ENCODE measurements at regions not wholly inside any gene's neighbourhood (a gene's known extent, or its start where the extent isn't known, plus 50 kb on each side); places are given as distances from the start of the nearest gene placed in this dataset.

- no peak for ATAC-seq
- no peaks in the 10 kb centered on the region for H3K36me3 Mint-ChIP-seq (ENCODE audit: low read depth)
- no peak for TF ChIP-seq CTCF (conservative IDR thresholded peaks at IDR 0.05; ENCODE audit: low read depth in 2 of 2)
- TF ChIP-seq CREB1 (CRISPR knock-in tag; IDR thresholded peaks at IDR 0.05; ENCODE audit: low read depth), result no peak
- TF ChIP-seq, protein P1, sequence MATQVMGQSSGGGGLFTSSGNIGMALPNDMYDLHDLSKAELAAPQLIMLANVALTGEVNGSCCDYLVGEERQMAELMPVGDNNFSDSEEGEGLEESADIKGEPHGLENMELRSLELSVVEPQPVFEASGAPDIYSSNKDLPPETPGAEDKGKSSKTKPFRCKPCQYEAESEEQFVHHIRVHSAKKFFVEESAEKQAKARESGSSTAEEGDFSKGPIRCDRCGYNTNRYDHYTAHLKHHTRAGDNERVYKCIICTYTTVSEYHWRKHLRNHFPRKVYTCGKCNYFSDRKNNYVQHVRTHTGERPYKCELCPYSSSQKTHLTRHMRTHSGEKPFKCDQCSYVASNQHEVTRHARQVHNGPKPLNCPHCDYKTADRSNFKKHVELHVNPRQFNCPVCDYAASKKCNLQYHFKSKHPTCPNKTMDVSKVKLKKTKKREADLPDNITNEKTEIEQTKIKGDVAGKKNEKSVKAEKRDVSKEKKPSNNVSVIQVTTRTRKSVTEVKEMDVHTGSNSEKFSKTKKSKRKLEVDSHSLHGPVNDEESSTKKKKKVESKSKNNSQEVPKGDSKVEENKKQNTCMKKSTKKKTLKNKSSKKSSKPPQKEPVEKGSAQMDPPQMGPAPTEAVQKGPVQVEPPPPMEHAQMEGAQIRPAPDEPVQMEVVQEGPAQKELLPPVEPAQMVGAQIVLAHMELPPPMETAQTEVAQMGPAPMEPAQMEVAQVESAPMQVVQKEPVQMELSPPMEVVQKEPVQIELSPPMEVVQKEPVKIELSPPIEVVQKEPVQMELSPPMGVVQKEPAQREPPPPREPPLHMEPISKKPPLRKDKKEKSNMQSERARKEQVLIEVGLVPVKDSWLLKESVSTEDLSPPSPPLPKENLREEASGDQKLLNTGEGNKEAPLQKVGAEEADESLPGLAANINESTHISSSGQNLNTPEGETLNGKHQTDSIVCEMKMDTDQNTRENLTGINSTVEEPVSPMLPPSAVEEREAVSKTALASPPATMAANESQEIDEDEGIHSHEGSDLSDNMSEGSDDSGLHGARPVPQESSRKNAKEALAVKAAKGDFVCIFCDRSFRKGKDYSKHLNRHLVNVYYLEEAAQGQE (IDR thresholded peaks at IDR 0.05; ENCODE audit: unreplicated experiment), result no peak
- TF ChIP-seq ZNF331 (CRISPR knock-in tag; IDR thresholded peaks at IDR 0.05; ENCODE audit: low read depth), result no peak
- TF ChIP-seq ZNF462 (CRISPR knock-in tag; IDR thresholded peaks at IDR 0.05), result no peak
- no peak for TF ChIP-seq EZH2phosphoT487 (IDR thresholded peaks at IDR 0.05; ENCODE audit: unreplicated experiment)
- TF ChIP-seq ZNF114 (CRISPR knock-in tag; IDR thresholded peaks at IDR 0.05), result no peak
- no peak for TF ChIP-seq NANOG (IDR thresholded peaks at IDR 0.05; ENCODE audit: borderline replicate concordance)
- no peak for TF ChIP-seq JUNB (IDR thresholded peaks at IDR 0.05; ENCODE audit: unreplicated experiment)
- TF ChIP-seq EZH2 (IDR thresholded peaks at IDR 0.05; ENCODE audit: low read depth, unreplicated experiment), result no peak
- no peak for TF ChIP-seq STAT1 (IDR thresholded peaks at IDR 0.05; ENCODE audit: unreplicated experiment)
- no peak for TF ChIP-seq POLR2AphosphoS5 (IDR thresholded peaks at IDR 0.05; ENCODE audit: low read depth)
- TF ChIP-seq, protein P2, sequence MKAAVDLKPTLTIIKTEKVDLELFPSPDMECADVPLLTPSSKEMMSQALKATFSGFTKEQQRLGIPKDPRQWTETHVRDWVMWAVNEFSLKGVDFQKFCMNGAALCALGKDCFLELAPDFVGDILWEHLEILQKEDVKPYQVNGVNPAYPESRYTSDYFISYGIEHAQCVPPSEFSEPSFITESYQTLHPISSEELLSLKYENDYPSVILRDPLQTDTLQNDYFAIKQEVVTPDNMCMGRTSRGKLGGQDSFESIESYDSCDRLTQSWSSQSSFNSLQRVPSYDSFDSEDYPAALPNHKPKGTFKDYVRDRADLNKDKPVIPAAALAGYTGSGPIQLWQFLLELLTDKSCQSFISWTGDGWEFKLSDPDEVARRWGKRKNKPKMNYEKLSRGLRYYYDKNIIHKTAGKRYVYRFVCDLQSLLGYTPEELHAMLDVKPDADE (IDR thresholded peaks at IDR 0.05), result no peak
Observed at GRCh38 chr15:91695799-91696198, 157.7 kb upstream of the SLCO3A1 start.

More at GRCh38 chr15:91695799-91696198, 157.7 kb upstream of the SLCO3A1 start:
- H2AFZ ChIP-seq, result no peak overlapping the region
- no peaks in the 10 kb centered on the region for H3K27me3 ChIP-seq (ENCODE audit: insufficient read depth)
- H3K27me3 Mint-ChIP-seq (ENCODE audit: insufficient read depth, low read depth, poor library complexity), result no peaks in the 10 kb centered on the region
- H3K9me3 Mint-ChIP-seq, result no peaks in the 10 kb centered on the region
- H3K4me1 ChIP-seq (ENCODE audit: insufficient read depth), result no peaks in the 10 kb centered on the region
- H3K79me2 ChIP-seq (replicated peaks; ENCODE audit: insufficient read depth), result no peaks in the 10 kb centered on the region
- H3F3A ChIP-seq (replicated peaks; ENCODE audit: low read depth), result no peaks in the 10 kb centered on the region
- no peaks in the 10 kb centered on the region for H3K36me3 ChIP-seq (ENCODE audit: insufficient read depth)
- no peaks in the 10 kb centered on the region for H3K9me2 ChIP-seq (ENCODE audit: insufficient read depth)
- no peak for DNase-seq (ENCODE audit: low spot score)
- H4K20me1 ChIP-seq (replicated peaks; ENCODE audit: insufficient read depth), result no peaks in the 10 kb centered on the region
- H3K27ac ChIP-seq (ENCODE audit: low read depth), result no peak overlapping the region
- no peak overlapping the region for H3K4me3 Mint-ChIP-seq
- H3K27ac Mint-ChIP-seq, result no peak overlapping the region
- no peak overlapping the region for H3K4me2 ChIP-seq
- no peaks in the 10 kb centered on the region for H3K4me1 Mint-ChIP-seq
- H3K4me3 ChIP-seq, result no peak overlapping the region
